ENCODE measurements at regions not wholly inside any gene's neighbourhood (a gene's known extent, or its start where the extent isn't known, plus 50 kb on each side); places are given as distances from the start of the nearest gene placed in this dataset.

DNA sequence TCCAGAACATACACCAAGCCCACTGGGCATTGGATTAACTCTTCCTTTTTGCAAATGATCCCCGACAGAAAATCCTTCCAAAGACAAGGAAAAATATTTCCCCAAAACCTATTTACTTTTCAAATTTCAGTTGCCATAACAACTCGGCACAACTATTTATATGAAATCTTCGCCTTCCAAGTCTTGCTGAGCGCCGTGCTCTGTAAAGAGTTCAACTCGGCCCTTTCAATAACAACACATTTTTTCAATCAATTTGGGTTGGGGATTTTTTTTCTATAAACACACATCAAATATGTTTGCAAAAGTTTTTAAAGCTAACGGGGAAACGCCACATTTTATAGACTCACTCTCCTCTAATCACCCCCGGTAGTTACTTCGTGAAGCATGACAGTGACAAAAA, 333.8 kb downstream of the MN1 start:
- Histone ChIP-seq H3K4me3 (no peak overlapping the region), H3K9me3 (replicated peaks) (no peaks in the 10 kb centered on the region), H3K4me1 (no peaks in the 10 kb centered on the region), H3K27ac (replicated peaks) (no peak overlapping the region), H3K27me3 (ENCODE audit: low read depth) (peaks cover 73% of the 10 kb centered on the region), H3K36me3 (no peaks in the 10 kb centered on the region)
- intact Hi-C loops (cut with micrococcal nuclease), result no loop called here
- no peak for DNase-seq
- TF ChIP-seq, protein P1, sequence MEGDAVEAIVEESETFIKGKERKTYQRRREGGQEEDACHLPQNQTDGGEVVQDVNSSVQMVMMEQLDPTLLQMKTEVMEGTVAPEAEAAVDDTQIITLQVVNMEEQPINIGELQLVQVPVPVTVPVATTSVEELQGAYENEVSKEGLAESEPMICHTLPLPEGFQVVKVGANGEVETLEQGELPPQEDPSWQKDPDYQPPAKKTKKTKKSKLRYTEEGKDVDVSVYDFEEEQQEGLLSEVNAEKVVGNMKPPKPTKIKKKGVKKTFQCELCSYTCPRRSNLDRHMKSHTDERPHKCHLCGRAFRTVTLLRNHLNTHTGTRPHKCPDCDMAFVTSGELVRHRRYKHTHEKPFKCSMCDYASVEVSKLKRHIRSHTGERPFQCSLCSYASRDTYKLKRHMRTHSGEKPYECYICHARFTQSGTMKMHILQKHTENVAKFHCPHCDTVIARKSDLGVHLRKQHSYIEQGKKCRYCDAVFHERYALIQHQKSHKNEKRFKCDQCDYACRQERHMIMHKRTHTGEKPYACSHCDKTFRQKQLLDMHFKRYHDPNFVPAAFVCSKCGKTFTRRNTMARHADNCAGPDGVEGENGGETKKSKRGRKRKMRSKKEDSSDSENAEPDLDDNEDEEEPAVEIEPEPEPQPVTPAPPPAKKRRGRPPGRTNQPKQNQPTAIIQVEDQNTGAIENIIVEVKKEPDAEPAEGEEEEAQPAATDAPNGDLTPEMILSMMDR (IDR thresholded peaks at IDR 0.05; ENCODE audit: borderline replicate concordance), result no peak

DNA sequence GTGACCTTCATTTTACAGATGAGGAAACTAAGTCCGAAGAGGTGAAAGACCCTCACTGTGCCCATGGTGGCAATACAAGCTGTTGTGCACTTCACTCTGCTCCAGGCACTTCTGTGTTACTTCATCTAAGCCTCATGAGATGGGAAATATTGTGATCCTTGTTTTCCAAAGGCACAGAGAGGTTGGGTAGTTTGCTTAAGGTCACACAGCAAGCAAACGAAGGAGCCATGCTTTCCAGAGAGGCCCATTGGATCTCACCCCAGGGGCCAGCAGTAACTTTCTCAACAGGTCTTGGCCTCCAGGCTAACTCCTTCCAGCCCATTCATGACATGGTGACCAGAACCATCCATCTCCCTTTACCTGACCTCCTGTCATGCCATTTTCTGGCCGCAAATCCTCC, 332.8 kb downstream of the MN1 start:
- TF ChIP-seq, protein P1 (IDR thresholded peaks at IDR 0.05; ENCODE audit: borderline replicate concordance), result no peak
- Histone ChIP-seq H3K27ac (replicated peaks) (no peak overlapping the region), H3K4me3 (no peak overlapping the region), H3K9me3 (replicated peaks) (no peaks in the 10 kb centered on the region), H3K27me3 (ENCODE audit: low read depth) (peaks cover 63% of the 10 kb centered on the region), H3K36me3 (no peaks in the 10 kb centered on the region), H3K4me1 (no peaks in the 10 kb centered on the region)
- DNase-seq, result no peak
- intact Hi-C loops (cut with micrococcal nuclease), result no loop called here

DNA sequence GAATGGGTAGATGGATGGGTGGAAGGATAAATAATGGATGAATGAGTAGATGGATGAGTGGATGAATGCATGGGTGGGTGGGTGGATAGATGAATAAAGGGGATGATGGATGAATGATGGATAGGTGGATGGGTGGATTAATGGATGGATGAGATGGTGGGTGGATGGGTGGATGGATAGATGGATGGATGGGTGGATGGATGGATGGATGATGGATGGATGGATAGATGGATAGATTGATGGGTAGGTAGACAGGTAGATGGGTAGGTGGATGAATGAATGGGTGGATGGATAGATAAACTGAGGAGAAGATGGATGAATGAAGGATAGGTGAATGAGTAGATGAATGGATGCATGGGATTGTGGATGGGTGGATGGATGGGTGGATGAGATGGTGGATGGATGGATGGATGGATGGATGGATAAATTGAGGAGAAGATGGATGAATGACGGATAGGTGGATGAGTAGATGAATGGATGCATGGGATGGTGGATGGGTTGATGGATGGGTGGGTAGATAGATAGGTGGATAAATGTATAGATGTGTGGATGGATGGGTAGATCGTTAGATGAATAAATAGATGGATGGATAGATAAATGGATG, 331.3 kb downstream of the MN1 start:
- peaks cover 58% of the 10 kb centered on the region for H3K27me3 ChIP-seq (ENCODE audit: low read depth)
- TF ChIP-seq, protein P1 (IDR thresholded peaks at IDR 0.05; ENCODE audit: borderline replicate concordance), result no peak
- H3K4me3 ChIP-seq, result no peak overlapping the region
- H3K27ac ChIP-seq (replicated peaks), result no peak overlapping the region
- DNase-seq, result no peak
- peaks cover 6% of the 10 kb centered on the region for H3K4me1 ChIP-seq
- H3K36me3 ChIP-seq, result no peaks in the 10 kb centered on the region
- H3K9me3 ChIP-seq (replicated peaks), result no peaks in the 10 kb centered on the region
- intact Hi-C loops (cut with micrococcal nuclease), result no loop called here

DNA sequence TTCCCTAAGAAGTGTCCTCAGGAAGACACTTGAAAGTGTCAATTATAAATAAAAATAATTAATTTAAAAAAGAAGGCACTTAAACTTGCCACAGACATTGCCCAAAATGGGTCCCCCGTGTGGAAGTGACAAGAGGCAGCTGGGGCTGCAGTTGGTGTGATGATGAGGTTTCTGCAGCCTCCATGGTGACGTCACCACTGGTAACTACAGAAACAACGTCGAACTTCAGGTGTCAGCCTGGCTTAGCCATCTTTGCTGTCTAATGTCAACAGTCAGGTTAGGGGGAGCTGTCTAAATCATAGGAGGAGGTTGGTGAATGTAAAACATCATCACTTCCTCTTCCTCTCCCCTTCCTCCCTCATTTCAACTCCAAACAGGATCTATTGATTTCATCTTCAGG, 328.6 kb downstream of the MN1 start:
- intact Hi-C loops (cut with micrococcal nuclease), result no loop called here
- DNase-seq, result no peak
- TF ChIP-seq, protein P1 (IDR thresholded peaks at IDR 0.05; ENCODE audit: borderline replicate concordance), result no peak

DNA sequence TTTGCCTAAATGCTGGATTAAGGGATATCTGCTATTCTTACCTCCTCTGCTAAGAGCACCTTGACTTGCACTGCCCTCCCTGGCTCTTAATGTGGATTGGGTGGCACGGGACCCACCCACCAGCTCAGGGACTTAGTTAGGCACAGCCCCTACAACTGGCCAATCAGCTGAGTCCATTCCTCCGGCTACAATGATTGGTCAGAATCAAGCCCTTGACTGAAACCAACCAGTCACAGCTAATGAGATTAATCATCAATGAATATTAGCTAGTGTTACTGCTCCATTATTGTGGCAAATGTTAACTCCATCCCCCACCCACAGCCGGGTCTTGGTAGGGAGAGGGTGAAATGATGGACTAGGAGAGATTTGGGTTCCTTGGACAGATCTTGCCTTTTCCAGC, 328.0 kb downstream of the MN1 start:
- TF ChIP-seq, protein P1 (IDR thresholded peaks at IDR 0.05; ENCODE audit: borderline replicate concordance), result no peak
- Histone ChIP-seq H3K4me1 (peaks cover 8% of the 10 kb centered on the region), H3K27me3 (ENCODE audit: low read depth) (peaks cover 55% of the 10 kb centered on the region), H3K4me3 (no peak overlapping the region), H3K27ac (replicated peaks) (no peak overlapping the region), H3K9me3 (replicated peaks) (no peaks in the 10 kb centered on the region), H3K36me3 (no peaks in the 10 kb centered on the region)
- intact Hi-C loops (cut with micrococcal nuclease), result no loop called here
- DNase-seq, result no peak

More for the DNA sequence above, 328.6 kb downstream of the MN1 start:
- Histone ChIP-seq H3K27ac (replicated peaks) (no peak overlapping the region), H3K9me3 (replicated peaks) (no peaks in the 10 kb centered on the region), H3K4me1 (peaks cover 8% of the 10 kb centered on the region), H3K4me3 (no peak overlapping the region), H3K27me3 (ENCODE audit: low read depth) (peaks cover 60% of the 10 kb centered on the region), H3K36me3 (no peaks in the 10 kb centered on the region)

All from left ventricle myocardium inferior (tissue), 1 donor.